HEK293 (cell line): ENCODE measurements at regions not wholly inside any gene's neighbourhood (a gene's known extent, or its start where the extent isn't known, plus 50 kb on each side); places are given as distances from the start of the nearest gene placed in this dataset.
"Not testable (repeated sequence)": the region's sequence is repeated elsewhere in the genome, so short reads cannot be mapped to it uniquely, and the experiment has no call there.

Source experiments
- CTCF ChIA-PET: fragments of 350-600 bp; formaldehyde crosslinking; extraction: SDS; loops from one replicate; lab custom pipeline; 2021; ENCODE audit warnings: antibody characterized with exemption; lab: Yijun Ruan, JAX
- POLR2A ChIA-PET: fragments of 300-600 bp; formaldehyde crosslinking; extraction: SDS; loops from one replicate; lab custom pipeline; 2020; ENCODE audit warnings: antibody characterized with exemption, inconsistent platforms; lab: Yijun Ruan, JAX
- H3K27ac ChIP-seq: fragments of 200-500 bp; sonication (Bioruptor generic); 2 replicates; pipeline ENCODE4 v1.5.1; 2014; ENCODE audit warnings: low read depth, low read length, control low read depth, inconsistent platforms; ENCODE audit errors: extremely low read depth
- H3K36me3 ChIP-seq, 2 experiments: fragments of 200-500 bp in 1 of 2; sonication (Bioruptor generic) in 1 of 2; 1 replicate in 1 of 2; 2 replicates in 1 of 2; pipeline ENCODE4 v1.5.1; 2014 to 2017; ENCODE audit warnings: inconsistent platforms in 2 of 2, low read length in 2 of 2; ENCODE audit not compliant: control insufficient read depth in 2 of 2, insufficient read depth in 1 of 2
- H3K4me1 ChIP-seq: fragments of 200-500 bp; sonication (Bioruptor generic); 2 replicates; pipeline ENCODE4 v1.5.1; 2014; ENCODE audit warnings: mild to moderate bottlenecking, low read length, inconsistent platforms; ENCODE audit not compliant: control insufficient read depth, insufficient read depth
- H3K4me3 ChIP-seq: 2 replicates; pipeline ENCODE4 v1.5.1; 2011; ENCODE audit warnings: low read depth, mild to moderate bottlenecking, control low read depth, low read length, moderate library complexity
- H3K9me3 ChIP-seq: fragments of 200-500 bp; sonication (Bioruptor generic); 2 replicates; pipeline ENCODE4 v1.5.1; 2014; ENCODE audit warnings: low read depth, low read length, inconsistent platforms; ENCODE audit not compliant: control insufficient read depth, insufficient read depth
- GFI1B ChIP-seq: fragments of 450-650 bp; formaldehyde crosslinking; IDR thresholded peaks from 2 replicates; pipeline ENCODE4 v1.5.1; 2016; ENCODE audit warnings: missing biosample characterization, missing genetic modification characterization
- HOXC10 ChIP-seq: sonication (generic); formaldehyde crosslinking; IDR thresholded peaks from 2 replicates; pipeline ENCODE4 v1.8.1; 2023; ENCODE audit warnings: mild to moderate bottlenecking, missing genetic modification reagents
- ZBTB48 ChIP-seq: fragments of 450-650 bp; formaldehyde crosslinking; IDR thresholded peaks from 2 replicates; pipeline ENCODE4 v1.5.1; 2016; ENCODE audit warnings: missing biosample characterization, missing genetic modification characterization
- ZNF16 ChIP-seq: fragments of 450-650 bp; formaldehyde crosslinking; IDR thresholded peaks from 2 replicates; pipeline ENCODE4 v1.5.1; 2016; ENCODE audit warnings: low read depth, missing biosample characterization, missing genetic modification characterization
- ZNF202 ChIP-seq: fragments of 450-650 bp; formaldehyde crosslinking; IDR thresholded peaks from 2 replicates; pipeline ENCODE4 v1.5.1; 2016; ENCODE audit warnings: missing biosample characterization, missing genetic modification characterization, borderline replicate concordance
- ZNF23 ChIP-seq: fragments of 450-650 bp; formaldehyde crosslinking; IDR thresholded peaks from 2 replicates; pipeline ENCODE4 v1.5.1; 2016; ENCODE audit warnings: missing biosample characterization, missing genetic modification characterization, borderline replicate concordance
- ZNF426 ChIP-seq: fragments of 450-650 bp; formaldehyde crosslinking; IDR thresholded peaks from 2 replicates; pipeline ENCODE4 v1.5.1; 2017; ENCODE audit warnings: missing biosample characterization, missing genetic modification characterization, mild to moderate bottlenecking, inconsistent platforms, moderate library complexity
- ZNF610 ChIP-seq: fragments of 450-650 bp; formaldehyde crosslinking; IDR thresholded peaks from 2 replicates; pipeline ENCODE4 v1.5.1; 2016; ENCODE audit warnings: missing biosample characterization, missing genetic modification characterization, borderline replicate concordance
- ZNF621 ChIP-seq: fragments of 450-650 bp; formaldehyde crosslinking; IDR thresholded peaks from 2 replicates; pipeline ENCODE4 v1.5.1; 2017; ENCODE audit warnings: missing biosample characterization, missing genetic modification characterization
- ZNF626 ChIP-seq: fragments of 450-650 bp; sonication (Bioruptor Pico); formaldehyde crosslinking; IDR thresholded peaks from 2 replicates; pipeline ENCODE4 v1.5.1; 2018; ENCODE audit warnings: missing biosample characterization, missing genetic modification characterization, inconsistent platforms
- ZNF701 ChIP-seq: fragments of 450-650 bp; formaldehyde crosslinking; IDR thresholded peaks from 2 replicates; pipeline ENCODE4 v1.5.1; 2016; ENCODE audit warnings: missing biosample characterization, missing genetic modification characterization
- ZNF785 ChIP-seq: fragments of 450-650 bp; formaldehyde crosslinking; IDR thresholded peaks from 2 replicates; pipeline ENCODE4 v1.5.1; 2016; ENCODE audit warnings: missing biosample characterization, missing genetic modification characterization
- TF ChIP-seq, protein P1 (sequence below): fragments of 450-650 bp; formaldehyde crosslinking; IDR thresholded peaks from 2 replicates; pipeline ENCODE4 v1.5.1; 2016; ENCODE audit warnings: missing biosample characterization, missing genetic modification characterization, low read depth
- TF ChIP-seq, protein P2 (sequence below): fragments of 450-650 bp; formaldehyde crosslinking; IDR thresholded peaks from 2 replicates; pipeline ENCODE4 v1.5.1; 2016; ENCODE audit warnings: missing biosample characterization, missing genetic modification characterization
- TF ChIP-seq, protein P3 (sequence below): fragments of 450-650 bp; formaldehyde crosslinking; optimal IDR thresholded peaks from 2 replicates; pipeline ENCODE3; 2016; ENCODE audit warnings: missing biosample characterization, mild to moderate bottlenecking, missing genetic modification characterization
- TF ChIP-seq, protein P4 (sequence below): fragments of 450-650 bp; formaldehyde crosslinking; IDR thresholded peaks from 2 replicates; pipeline ENCODE4 v1.5.1; 2016; ENCODE audit warnings: missing biosample characterization, missing genetic modification characterization

DNA sequence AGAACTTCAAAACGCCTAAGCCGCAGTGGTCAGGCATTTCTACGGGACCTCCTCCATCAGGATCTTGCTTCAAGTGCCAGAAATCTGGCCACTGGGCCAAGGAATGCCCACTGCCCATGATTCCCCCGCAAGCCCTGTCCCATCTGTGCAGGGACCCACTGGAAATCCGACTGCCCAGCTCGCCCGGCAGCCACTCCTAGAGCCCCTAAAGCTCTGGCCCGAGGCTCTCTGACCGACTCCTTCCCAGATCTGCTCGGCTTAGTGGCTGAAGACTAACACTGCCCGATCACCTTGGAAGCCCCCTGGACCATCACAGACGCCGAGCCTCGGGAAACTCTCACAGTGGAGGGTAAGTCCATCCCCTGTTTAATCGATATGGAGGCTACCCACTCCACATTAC is 1113.0 kb upstream of the TMEM132C start:
- Histone ChIP-seq H3K27ac (no peak overlapping the region), H3K4me3 (no peak overlapping the region), H3K4me1 (no peaks in the 10 kb centered on the region), H3K9me3 (no peaks in the 10 kb centered on the region), H3K36me3 (no peaks in the 10 kb centered on the region)
- POLR2A ChIA-PET, result no interaction called here
- CTCF ChIA-PET, result no interaction called here
- TF ChIP-seq GFI1B (tag by site-specific recombination) (no peak), ZNF202 (tag by site-specific recombination) (no peak), ZNF16 (tag by site-specific recombination) (no peak), HOXC10 (CRISPR knock-in tag) (no peak), ZNF626 (tag by site-specific recombination) (no peak), ZBTB48 (no peak), ZNF621 (tag by site-specific recombination) (no peak), ZNF23 (tag by site-specific recombination) (no peak), ZNF785 (tag by site-specific recombination) (no peak), ZNF701 (tag by site-specific recombination) (no peak), ZNF610 (tag by site-specific recombination) (no peak), ZNF426 (tag by site-specific recombination) (no peak)
- TF ChIP-seq, protein P1, sequence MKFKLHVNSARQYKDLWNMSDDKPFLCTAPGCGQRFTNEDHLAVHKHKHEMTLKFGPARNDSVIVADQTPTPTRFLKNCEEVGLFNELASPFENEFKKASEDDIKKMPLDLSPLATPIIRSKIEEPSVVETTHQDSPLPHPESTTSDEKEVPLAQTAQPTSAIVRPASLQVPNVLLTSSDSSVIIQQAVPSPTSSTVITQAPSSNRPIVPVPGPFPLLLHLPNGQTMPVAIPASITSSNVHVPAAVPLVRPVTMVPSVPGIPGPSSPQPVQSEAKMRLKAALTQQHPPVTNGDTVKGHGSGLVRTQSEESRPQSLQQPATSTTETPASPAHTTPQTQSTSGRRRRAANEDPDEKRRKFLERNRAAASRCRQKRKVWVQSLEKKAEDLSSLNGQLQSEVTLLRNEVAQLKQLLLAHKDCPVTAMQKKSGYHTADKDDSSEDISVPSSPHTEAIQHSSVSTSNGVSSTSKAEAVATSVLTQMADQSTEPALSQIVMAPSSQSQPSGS (tag by site-specific recombination), result no peak
- TF ChIP-seq, protein P2, sequence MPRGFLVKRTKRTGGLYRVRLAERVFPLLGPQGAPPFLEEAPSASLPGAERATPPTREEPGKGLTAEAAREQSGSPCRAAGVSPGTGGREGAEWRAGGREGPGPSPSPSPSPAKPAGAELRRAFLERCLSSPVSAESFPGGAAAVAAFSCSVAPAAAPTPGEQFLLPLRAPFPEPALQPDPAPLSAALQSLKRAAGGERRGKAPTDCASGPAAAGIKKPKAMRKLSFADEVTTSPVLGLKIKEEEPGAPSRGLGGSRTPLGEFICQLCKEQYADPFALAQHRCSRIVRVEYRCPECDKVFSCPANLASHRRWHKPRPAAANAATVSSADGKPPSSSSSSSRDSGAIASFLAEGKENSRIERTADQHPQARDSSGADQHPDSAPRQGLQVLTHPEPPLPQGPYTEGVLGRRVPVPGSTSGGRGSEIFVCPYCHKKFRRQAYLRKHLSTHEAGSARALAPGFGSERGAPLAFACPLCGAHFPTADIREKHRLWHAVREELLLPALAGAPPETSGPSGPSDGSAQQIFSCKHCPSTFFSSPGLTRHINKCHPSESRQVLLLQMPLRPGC, result no peak
- TF ChIP-seq, protein P3, sequence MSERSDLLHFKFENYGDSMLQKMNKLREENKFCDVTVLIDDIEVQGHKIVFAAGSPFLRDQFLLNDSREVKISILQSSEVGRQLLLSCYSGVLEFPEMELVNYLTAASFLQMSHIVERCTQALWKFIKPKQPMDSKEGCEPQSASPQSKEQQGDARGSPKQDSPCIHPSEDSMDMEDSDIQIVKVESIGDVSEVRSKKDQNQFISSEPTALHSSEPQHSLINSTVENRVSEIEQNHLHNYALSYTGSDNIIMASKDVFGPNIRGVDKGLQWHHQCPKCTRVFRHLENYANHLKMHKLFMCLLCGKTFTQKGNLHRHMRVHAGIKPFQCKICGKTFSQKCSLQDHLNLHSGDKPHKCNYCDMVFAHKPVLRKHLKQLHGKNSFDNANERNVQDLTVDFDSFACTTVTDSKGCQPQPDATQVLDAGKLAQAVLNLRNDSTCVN (tag by site-specific recombination), result no peak
- TF ChIP-seq, protein P4, sequence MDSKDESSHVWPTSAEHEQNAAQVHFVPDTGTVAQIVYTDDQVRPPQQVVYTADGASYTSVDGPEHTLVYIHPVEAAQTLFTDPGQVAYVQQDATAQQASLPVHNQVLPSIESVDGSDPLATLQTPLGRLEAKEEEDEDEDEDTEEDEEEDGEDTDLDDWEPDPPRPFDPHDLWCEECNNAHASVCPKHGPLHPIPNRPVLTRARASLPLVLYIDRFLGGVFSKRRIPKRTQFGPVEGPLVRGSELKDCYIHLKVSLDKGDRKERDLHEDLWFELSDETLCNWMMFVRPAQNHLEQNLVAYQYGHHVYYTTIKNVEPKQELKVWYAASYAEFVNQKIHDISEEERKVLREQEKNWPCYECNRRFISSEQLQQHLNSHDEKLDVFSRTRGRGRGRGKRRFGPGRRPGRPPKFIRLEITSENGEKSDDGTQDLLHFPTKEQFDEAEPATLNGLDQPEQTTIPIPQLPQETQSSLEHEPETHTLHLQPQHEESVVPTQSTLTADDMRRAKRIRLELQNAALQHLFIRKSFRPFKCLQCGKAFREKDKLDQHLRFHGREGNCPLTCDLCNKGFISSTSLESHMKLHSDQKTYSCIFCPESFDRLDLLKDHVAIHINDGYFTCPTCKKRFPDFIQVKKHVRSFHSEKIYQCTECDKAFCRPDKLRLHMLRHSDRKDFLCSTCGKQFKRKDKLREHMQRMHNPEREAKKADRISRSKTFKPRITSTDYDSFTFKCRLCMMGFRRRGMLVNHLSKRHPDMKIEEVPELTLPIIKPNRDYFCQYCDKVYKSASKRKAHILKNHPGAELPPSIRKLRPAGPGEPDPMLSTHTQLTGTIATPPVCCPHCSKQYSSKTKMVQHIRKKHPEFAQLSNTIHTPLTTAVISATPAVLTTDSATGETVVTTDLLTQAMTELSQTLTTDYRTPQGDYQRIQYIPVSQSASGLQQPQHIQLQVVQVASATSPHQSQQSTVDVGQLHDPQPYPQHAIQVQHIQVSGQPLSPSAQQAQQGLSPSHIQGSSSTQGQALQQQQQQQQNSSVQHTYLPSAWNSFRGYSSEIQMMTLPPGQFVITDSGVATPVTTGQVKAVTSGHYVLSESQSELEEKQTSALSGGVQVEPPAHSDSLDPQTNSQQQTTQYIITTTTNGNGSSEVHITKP (tag by site-specific recombination), result no peak

DNA sequence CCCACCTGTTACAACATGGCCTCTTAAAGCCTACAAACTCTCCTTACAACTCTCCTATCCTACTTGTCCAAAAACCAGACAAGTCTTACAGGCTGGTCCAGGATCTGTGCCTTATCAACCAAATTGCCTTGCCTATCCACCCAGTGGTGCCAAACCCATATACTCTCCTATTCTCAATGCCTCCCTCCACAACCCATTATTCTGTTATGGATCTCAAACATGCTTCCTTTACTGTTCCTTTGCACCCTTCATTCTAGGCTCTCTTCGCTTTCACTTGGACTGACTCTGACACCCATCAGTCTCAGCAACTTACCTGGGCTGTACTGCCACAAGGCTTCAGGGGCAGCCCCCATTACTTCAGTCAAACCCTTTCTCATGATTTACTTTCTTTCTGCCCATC is 1112.1 kb upstream of the TMEM132C start:
- CTCF ChIA-PET, result not testable (repeated sequence)

DNA sequence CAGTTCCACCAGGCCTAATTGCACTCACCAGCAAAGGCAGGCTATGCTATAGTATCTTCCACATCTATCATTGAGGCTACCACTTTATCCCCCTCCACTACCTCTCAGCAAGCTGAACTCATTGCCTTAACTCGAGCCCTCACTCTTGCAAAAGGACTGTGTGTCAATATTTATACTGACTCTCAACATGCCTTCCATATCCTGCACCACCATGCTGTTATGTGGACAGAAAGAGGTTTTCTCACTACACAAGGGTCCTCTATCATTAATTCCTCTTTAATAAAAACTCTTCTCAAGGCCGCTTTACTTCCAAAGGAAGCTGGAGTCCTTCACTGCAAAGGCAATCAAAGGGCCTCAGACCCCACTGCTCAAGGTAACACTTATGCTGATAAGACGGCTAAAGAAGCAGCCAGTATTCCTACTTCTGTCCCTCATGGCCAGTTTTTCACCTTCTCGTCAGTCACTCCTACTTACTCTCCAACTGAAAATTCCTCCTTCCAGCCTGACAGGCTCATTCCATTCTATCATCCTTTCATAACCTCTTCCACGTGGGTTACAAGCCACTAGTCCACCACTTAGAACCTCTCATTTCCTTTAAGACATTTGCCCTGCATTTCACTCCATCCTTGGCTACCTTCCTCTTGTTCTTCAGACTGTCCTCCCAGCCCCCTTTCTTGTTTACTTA is 1110.9 kb upstream of the TMEM132C start:
- H3K9me3 ChIP-seq, H3K4me1 ChIP-seq, H3K4me3 ChIP-seq, POLR2A ChIA-PET, CTCF ChIA-PET, H3K36me3 ChIP-seq, H3K27ac ChIP-seq: not testable (repeated sequence)

More for the DNA sequence above, 1112.1 kb upstream of the TMEM132C start:
- H3K27ac ChIP-seq, H3K36me3 ChIP-seq, POLR2A ChIA-PET, H3K4me1 ChIP-seq, H3K4me3 ChIP-seq, H3K9me3 ChIP-seq: not testable (repeated sequence)

DNA sequence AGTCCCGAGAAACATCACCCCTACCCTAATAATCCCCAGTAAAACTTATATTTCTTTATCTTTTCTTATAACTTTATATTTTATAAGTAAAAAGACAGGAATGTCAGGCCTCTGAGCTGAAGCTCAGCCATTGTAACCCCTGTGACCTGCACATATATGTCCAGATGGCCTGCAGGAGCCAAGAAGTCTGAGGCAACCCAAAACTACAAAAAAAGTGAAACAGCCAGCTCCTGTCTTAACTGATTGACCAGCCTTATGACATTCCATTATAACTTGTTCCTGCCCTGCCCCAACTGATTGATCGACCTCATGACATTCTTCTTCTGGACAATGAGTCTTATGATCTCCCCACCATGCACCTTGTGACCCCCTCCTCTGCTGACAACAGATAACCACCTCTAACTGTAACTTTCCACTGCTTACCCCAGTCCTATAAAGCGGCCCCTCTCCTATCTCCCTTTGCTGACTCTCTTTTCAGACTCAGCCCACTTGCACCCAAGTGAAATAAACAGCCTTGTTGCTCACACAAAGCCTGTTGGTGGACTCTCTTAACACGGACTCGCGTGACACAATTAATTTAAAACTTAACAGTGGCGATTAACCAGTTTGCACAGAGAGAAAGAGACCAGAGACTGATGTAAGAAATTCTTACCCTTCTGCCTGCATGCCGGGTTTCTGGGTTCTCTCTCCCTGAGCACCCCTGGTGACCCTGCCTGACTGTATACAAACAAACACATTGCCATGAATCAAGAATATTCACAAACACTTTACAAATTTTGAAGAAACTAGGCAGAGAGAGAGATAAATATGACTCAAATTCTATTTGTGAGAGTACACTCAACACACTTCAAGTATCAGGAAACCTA is 1109.2 kb upstream of the TMEM132C start:
- CTCF ChIA-PET, H3K4me1 ChIP-seq: not testable (repeated sequence)

More for the DNA sequence above, 1109.2 kb upstream of the TMEM132C start:
- POLR2A ChIA-PET, H3K9me3 ChIP-seq, H3K27ac ChIP-seq, H3K36me3 ChIP-seq, H3K4me3 ChIP-seq: not testable (repeated sequence)
